ENCODE measurements at regions not wholly inside any gene's neighbourhood (a gene's known extent, or its start where the extent isn't known, plus 50 kb on each side); places are given as distances from the start of the nearest gene placed in this dataset.

GRCh38 chr12:124115976-124116690, 143.1 kb downstream of the ZNF664 start:
- no peak for DNase-seq
- Histone ChIP-seq H3K4me1 (no peaks in the 10 kb centered on the region), H3K4me3 (no peak overlapping the region), H3K36me3 (no peaks in the 10 kb centered on the region), H3K9me3 (no peaks in the 10 kb centered on the region), H3K27me3 (ENCODE audit: low read depth) (no peaks in the 10 kb centered on the region), H3K27ac (no peak overlapping the region)
- no peak for ATAC-seq
- intact Hi-C loops (cut with DNase I), result no loop called here
- TF ChIP-seq CTCF (IDR thresholded peaks at IDR 0.05), result no peak

- DNase-seq (no peak), ATAC-seq (no peak)
- no peak overlapping the region for H3K4me3 ChIP-seq
- H3K27ac ChIP-seq, result no peak overlapping the region
- no peaks in the 10 kb centered on the region for H3K27me3 ChIP-seq (ENCODE audit: low read depth)
- no peak for TF ChIP-seq CTCF (IDR thresholded peaks at IDR 0.05)
- no peaks in the 10 kb centered on the region for H3K9me3 ChIP-seq
- H3K36me3 ChIP-seq, result no peaks in the 10 kb centered on the region
- H3K4me1 ChIP-seq, result no peaks in the 10 kb centered on the region
- intact Hi-C loops (cut with DNase I), result no loop called here
These were observed 147.7 kb downstream of the ZNF664 start for GRCh38 chr12:124120739-124121138.

GRCh38 chr12:124122722-124123121, 149.7 kb downstream of the ZNF664 start:
- TF ChIP-seq CTCF (IDR thresholded peaks at IDR 0.05), result no peak

GRCh38 chr12:124123296-124124000, 150.4 kb downstream of the ZNF664 start:
- H3K27me3 ChIP-seq (ENCODE audit: low read depth), result no peaks in the 10 kb centered on the region
- H3K36me3 ChIP-seq, result no peaks in the 10 kb centered on the region
- no peaks in the 10 kb centered on the region for H3K4me1 ChIP-seq
- no peak overlapping the region for H3K27ac ChIP-seq
- H3K4me3 ChIP-seq, result no peak overlapping the region
- intact Hi-C loops (cut with DNase I), result no loop called here
- TF ChIP-seq CTCF (IDR thresholded peaks at IDR 0.05), result no peak
- ATAC-seq (no peak), DNase-seq (no peak)
- no peaks in the 10 kb centered on the region for H3K9me3 ChIP-seq

More at GRCh38 chr12:124122722-124123121, 149.7 kb downstream of the ZNF664 start:
- no peaks in the 10 kb centered on the region for H3K9me3 ChIP-seq
- ATAC-seq (no peak), DNase-seq (no peak)
- H3K4me1 ChIP-seq, result no peaks in the 10 kb centered on the region
- intact Hi-C loops (cut with DNase I), result no loop called here
- H3K4me3 ChIP-seq, result no peak overlapping the region
- H3K27me3 ChIP-seq (ENCODE audit: low read depth), result no peaks in the 10 kb centered on the region
- H3K36me3 ChIP-seq, result no peaks in the 10 kb centered on the region
- H3K27ac ChIP-seq, result no peak overlapping the region

GRCh38 chr12:124125203-124125871, 152.3 kb downstream of the ZNF664 start:
- Histone ChIP-seq H3K4me3 (no peak overlapping the region), H3K4me1 (no peaks in the 10 kb centered on the region), H3K9me3 (no peaks in the 10 kb centered on the region), H3K27me3 (ENCODE audit: low read depth) (no peaks in the 10 kb centered on the region), H3K27ac (no peak overlapping the region), H3K36me3 (no peaks in the 10 kb centered on the region)
- DNase-seq (no peak), ATAC-seq (no peak)
- intact Hi-C loops (cut with DNase I), result no loop called here
- TF ChIP-seq CTCF (IDR thresholded peaks at IDR 0.05), result no peak

All from lower lobe of right lung (tissue), 2 donors.